Stimulated activated CD4-positive, alpha-beta T cell treated with anti-CD3 and anti-CD28 coated beads, Interleukin-2, amount 100 ng/mL, for 48 hours (primary cell): ENCODE measurements at regions not wholly inside any gene's neighbourhood (a gene's known extent, or its start where the extent isn't known, plus 50 kb on each side); places are given as distances from the start of the nearest gene placed in this dataset.
"Not testable (repeated sequence)": the region's sequence is repeated elsewhere in the genome, so short reads cannot be mapped to it uniquely, and the experiment has no call there.

ENCODE experiments used
- DNase-seq, 2 donors: peaks; one replicate each; pipeline ENCODE4 v3.0.0-alpha.2; 2020

- DNase-seq, result no peak
Observed at GRCh38 chr16:63171545-63171944, 1135.3 kb upstream of the CDH8 start.

DNA sequence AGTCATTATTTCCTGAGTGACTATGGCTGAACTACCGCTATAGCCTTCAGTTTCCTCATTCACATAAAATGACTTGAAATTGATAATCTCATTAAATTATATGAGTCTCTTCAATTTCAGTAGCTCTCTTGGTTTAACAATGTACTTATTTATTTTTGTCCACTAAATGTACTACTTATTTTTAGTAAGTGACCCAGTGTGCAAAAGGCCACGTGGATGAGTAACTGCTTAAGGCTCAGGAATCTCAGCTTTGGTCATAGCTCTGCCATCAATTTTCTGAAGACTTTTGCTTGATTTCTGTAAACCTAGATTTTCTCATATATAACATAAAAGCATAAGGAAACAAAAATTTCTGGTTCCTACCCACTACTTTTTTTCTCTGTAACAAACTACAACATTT is 1132.9 kb upstream of the CDH8 start:
- DNase-seq, result no peak

DNA sequence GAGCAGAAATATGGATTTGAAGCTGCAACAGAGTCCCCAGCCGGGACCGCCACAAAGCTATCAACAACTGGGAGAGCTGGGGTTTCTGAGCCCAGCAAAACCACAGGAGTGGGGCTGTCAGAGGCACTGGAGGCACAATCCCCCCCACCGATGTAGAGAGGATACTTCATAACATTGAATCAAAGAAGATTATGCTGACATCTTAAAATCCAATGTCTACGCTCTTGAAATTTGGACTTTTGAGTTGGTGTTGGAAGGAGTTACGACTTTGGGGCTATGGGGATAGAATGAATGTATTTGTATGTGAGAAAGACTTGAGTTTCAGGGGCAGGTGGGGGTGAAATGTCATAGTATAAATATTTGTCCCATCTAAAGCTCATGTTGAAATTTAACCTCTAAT is 1121.6 kb upstream of the CDH8 start:
- DNase-seq, result no peak

- DNase-seq, result no peak
Observed at GRCh38 chr16:63146251-63146650, 1110.0 kb upstream of the CDH8 start.

GRCh38 chr16:63145411-63145810 is 1109.2 kb upstream of the CDH8 start:
- DNase-seq, result no peak

GRCh38 chr16:63135069-63135468 is 1098.8 kb upstream of the CDH8 start:
- DNase-seq, result no peak

DNA sequence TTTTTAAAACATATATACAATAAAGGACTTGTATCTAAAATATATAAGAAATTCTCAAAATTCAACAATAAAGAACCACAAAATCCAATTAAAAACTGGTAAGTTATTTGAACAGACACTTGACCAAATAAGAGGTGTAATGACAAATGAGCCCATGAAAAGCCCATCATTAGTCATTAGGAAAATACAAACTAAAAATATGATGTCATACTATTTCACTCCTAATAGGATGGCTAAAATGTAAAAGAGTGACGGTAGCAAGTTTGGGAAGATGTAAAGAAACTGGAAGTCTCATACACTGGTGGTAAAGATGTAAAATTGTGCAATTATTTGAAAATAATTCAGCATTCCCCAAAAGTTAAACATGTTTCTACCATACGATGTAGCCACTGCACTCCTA is 1095.3 kb upstream of the CDH8 start:
- no peak for DNase-seq

DNA sequence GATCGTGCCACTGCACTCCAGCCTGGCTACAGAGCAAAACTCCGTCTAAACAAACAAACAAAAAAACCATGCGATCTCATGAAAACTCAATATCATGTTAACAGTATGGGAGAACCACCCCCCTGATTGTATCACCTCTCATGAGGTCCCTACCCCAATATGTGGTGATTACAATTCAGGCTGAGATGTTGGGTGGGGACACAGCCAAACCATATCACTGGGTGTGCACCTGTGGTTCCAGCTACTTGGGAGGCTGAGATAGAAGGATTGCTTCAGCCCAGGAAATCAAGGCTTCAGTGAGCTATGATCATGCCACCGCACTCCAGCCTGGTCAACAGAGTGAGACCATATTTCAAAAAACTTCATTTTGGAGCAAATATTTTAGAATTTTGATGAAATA is 1094.7 kb upstream of the CDH8 start:
- no peak for DNase-seq

DNA sequence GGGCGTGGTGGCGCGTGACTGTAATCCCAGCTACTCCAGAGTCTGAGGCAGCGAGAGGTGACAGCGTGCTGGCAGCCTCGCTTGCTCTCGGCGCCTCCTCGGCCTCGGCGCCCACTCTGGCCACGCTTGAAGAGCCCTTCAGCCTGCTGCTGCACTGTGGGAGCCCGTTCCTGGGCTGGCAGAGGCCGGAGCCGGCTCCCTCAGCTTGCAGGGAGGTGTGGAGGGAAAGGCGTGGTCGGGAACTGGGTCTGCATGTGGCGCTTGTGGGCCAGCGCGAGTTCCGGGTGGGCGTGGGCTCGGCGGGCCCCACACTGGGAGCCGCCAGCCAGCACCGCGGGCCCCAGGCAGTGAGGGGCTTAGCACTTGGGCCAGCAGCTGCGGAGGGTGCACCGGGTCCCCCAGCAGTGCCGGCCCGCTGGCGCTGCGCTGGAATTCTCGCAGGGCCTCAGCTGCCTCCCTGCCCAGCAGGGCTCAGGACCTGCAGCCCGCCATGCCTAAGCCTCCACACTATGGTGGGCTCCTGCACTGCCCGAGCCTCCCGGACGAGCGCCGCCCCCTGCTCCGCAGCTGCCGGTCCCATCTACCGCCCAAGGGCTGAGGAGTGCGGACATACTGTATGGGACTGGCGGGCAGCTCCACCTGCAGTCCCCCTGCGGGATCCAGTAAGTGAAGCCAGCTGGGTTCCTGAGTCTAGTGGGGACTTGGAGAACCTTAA is 1093.3 kb upstream of the CDH8 start:
- DNase-seq, result no peak

GRCh38 chr16:63119905-63120304 is 1083.7 kb upstream of the CDH8 start:
- not testable (repeated sequence) for DNase-seq

DNA sequence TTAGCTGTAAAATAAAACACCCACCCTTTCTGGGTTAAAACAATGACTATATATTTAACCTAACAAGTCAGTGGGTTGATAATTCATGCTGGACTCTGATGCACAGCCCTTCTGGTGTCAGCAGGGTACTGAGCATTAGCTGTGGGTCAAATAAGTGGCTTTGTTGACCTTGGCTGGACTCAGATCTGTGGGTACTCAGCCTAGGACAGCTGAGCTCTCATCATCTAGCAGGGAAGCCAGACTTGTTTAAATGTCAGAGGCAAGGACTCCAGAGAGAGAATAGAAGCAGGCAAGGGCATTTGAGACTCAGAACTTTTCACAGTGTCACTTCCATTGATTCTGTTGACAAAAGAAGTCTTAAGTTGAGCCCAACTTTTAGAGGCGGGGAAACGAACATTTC is 1063.8 kb upstream of the CDH8 start:
- DNase-seq, result no peak

GRCh38 chr16:63096857-63097256 is 1060.6 kb upstream of the CDH8 start:
- no peak for DNase-seq

GRCh38 chr16:63092736-63093135 is 1056.5 kb upstream of the CDH8 start:
- no peak for DNase-seq

DNA sequence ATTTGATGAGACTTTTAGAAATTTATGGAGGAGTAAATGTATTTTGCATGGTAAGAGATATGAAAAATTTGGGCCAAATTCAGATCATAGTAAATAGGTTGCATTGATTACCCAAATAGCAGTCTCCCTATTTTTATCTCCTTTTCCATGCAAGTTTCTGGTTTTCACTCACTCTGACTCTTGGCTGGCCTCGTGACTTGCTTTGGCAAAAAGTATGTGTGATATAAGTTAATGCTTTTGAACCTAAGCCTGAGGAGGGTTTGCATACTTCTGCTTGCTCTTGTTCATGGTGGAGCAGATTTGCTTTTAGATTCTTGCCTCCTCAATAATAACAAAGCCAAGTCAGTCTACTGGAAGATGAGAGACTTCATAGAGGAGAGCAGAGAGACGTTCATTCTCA is 1045.9 kb upstream of the CDH8 start:
- no peak for DNase-seq

- DNase-seq, result no peak
Observed at GRCh38 chr16:63080746-63081145, 1044.5 kb upstream of the CDH8 start.

DNA sequence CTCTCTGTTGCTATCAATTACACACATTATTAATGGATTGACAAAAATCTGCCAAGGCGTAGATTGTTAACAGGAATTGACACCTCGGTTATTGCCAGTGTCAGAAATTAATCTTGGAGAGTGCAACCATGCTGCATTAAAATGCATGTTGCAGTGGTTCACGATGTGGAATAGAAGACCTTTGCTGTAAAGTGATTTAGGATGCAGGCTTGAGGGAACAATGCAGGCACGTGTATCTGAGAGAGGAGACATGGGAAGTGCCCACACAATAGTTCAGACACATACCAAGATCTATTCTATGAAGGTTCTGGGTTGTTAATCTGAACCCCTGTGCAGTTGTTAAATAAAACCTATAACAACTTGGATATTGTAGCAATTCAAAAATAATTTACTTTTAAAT is 1032.8 kb upstream of the CDH8 start:
- no peak for DNase-seq

DNA sequence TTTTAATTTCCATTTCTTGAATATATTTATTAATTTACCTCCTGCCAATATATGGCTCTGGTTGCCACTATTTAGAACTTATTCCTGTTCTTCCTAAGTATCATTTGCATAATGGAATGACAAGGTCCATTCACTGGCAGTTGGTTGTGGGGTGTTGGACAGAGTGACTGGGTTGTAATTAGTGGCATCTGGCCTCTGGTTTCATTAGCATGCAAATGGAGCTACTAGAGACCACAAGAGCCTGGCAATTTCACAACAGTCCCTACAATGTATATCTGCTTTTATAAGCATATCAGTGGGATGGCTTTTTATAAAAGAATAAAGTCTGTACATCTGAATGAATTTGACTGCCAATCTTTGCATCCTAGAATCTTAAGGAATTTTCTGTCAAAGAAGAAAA is 1030.9 kb upstream of the CDH8 start:
- DNase-seq, result no peak

DNA sequence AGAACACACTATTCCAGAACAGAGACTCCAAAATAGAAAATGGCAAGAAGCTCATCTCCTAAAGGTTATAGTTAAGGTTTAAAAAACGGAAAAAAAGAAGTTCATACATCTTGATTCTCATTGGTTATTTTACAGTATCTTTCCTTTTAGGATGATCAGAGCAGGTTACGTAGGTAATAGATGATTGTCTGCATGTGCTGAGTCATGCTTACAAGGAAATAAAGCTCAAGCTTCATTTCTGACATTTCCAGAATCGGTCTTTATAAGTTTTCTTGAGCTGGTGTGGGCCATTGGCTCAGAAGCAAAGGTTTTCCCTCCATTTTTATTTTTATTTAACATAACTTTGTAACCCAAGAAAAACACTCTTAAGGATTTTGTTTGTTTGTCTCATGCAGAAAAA is 1030.3 kb upstream of the CDH8 start:
- no peak for DNase-seq

DNA sequence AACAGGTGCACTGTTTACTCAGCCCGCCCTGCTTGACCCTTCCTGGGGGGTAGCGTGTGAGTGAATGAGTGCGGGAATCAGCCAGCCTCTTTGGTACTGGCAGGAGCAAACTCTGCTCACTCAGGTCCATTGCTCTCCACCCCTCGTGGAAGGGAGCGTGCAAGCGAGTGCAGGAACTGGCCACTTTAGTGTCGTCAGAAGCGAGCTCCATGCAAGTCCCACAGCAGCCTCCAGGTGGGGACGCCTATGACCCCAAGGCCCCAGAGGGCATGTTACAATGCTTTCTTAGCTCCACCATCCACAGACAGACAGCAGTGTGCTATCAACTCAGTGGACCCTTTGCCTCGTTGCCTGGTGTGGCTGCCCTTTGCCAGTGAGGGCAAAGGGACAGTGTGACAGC is 1025.1 kb upstream of the CDH8 start:
- no peak for DNase-seq

GRCh38 chr16:63059676-63060075 is 1023.4 kb upstream of the CDH8 start:
- DNase-seq, result no peak

DNA sequence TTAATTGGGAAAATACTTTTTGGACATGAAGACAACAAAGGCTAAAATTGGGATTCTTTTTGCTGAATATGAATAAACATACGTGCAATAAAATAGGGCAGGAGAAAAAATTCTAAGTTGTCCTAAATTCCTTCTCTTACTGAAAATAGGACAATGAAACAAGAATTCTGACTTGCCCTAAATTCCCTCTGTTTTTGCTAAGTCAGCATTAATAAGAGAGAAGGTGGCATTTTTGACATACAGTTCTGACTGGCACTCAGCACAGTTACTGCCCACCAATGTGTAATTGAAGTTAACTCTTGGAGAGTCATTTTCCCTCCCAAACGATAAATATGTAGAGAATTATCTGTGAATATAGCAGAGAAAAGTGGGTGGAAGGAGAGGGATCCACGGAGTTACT is 1021.1 kb upstream of the CDH8 start:
- no peak for DNase-seq

DNA sequence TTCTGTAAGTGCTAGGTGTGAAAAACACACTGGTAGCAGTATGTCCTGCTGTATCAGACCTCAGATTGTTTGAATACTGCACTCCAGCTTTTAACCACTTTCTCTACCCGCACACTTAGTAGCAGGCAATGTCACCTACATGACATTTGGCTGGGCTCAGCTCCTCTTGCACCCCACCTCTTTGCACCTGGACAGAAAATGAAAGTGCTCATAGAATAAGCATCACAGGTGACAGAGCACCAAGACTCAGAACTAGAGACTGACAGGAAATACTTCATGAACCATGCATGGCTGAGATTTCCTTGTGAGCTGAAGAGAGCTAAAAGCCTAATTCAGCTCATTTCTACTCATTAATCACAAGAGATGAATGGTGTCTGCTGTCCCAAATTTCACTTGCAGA is 1014.2 kb upstream of the CDH8 start:
- DNase-seq, result no peak

DNA sequence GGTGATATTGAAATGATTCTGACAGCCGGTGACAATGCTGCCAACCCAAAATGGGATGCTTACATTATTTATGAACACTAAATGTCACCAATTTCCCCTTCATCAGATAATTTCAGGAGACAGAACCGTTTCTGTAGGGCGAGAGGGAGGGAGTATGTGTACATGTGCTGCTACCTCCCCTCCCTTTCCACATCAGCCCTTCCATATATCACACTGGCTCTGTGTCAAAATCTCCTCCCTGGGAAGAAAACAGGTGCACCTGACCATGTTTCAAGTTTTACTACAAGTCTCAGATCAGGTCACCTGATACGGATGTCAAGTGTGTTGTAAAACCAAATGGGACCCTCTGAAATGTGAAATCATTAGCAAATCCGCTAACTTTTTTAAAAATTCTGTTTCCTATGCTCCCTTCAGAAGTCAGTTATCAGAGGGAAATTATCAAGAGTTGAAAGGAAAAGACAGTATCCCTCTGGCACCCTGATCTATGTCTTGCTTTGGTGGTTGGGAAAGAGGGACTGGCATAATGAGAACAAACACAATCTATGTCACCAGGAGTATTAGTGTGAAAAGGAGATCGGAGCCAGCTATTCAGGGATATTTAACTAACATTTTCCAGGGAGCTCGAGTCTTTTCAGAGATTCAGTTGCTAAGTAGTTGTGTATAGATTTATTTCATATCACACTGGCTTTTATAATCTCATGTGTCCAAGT is 1002.3 kb upstream of the CDH8 start:
- DNase-seq, result no peak

DNA sequence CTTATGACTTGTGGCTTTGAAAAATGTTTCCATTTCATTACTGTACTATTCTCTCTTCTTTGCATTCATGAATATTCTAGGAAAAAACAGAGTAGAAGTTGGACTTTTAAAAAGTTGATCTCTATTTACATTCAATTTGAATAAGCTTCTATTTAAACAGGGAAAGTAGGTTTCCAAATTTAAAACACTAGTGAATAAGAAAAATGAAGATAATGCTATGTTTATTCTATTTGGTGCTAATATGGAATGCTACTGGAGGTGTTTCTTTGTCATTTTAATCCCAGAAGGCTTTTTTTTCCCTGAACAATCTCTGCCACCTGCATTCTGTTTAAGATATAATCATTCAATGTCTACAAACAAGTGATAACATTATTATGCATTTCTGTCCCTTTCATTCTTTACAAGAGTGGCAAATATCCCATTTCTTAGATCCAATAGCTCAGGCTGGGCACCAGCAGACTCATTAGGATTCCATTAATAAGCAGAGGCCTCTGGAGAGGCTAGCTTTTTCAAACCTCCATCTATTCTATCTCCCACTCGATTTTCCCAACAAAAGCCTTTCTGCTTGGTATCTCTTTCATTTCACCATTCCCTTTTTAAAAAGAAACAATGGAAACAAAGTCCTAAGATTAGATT is 1001.6 kb upstream of the CDH8 start:
- no peak for DNase-seq
